Renal pelvis (tissue), 1 donor: ENCODE measurements at regions not wholly inside any gene's neighbourhood (a gene's known extent, or its start where the extent isn't known, plus 50 kb on each side); places are given as distances from the start of the nearest gene placed in this dataset.
A peak's percentile ranks its signal among the peaks of the same experiment; 100 is the strongest.

Experiments used
- DNase-seq: peaks from one replicate; pipeline ENCODE4 v3.0.0-alpha.2; 2013

DNA sequence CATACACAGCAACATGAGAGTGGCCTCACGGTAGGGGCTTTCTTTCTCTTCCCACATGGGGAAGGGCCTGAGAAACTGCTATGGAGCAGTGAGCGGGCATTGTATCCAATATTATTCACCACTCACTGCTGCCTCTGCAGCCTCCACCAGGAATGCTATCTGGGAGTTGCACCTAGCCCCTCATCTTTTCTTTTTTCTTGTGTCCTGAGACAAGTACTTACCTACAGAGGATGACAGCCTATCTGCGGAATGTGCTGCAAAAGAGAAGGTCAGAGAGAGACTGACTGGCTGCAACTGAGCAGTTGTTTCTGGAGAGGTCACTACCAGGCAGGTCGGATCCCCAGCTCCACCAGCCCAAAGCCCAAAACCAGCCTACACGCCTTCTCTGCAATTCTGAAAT, 52.1 kb upstream of the HTATIP2 start:
- DNase-seq = no peak

DNA sequence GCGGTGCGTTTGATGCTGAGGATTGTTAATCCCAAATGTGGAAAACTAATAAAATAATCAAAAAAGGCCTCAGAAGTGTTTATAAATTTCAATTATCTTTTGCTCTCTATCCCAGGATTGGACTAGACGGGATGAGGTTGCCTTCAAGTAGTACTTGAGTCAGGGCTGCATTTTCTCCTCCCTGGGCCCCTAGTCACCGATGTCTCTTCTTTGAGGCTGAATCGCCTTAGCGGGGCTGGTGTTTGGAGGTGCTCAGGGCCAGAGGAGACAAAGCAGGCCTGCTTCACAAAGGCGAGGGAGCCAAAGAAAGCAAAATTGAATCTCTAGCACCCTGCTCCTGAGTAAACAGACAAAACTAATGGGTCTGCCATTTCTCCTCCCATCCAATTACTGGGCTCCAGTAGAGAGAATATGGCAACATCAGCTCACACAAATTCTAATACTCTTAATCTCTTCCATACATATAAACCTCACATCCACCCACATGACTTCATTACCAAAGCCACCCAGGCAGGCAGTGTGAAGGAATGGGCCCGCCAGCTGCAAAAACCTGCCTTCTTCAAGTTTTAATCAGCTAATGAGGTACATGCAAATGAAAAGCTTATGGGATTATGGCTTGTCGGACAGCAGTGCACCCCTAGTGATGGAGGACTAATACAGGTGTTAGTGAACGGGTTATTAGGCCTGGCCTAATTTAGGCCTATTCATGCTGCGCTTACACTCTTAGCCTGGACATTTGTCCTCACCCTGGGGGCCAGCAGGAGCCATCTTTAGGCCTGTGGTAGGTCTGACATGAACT, 52.7 kb upstream of the HTATIP2 start:
- DNase-seq = no peak

DNA sequence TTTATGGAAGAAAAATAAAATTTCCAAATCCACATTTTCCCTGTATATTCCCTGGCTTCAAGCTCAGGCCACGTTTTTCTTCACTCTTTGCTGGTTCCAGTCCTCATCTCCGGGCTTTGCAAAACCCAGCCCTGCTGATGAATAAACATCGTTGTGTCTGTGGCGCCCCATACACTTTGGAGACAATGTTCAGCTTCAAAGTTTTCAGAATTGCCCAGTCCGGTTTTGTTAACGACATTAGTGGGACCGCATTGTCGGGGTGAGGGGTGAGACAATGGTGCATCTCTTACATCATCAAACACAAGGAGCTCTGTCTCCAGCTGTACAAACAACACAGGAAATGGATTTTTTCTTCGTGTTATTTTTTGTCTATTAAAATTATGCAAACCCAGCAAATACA, 53.4 kb upstream of the HTATIP2 start:
- no peak for DNase-seq

DNA sequence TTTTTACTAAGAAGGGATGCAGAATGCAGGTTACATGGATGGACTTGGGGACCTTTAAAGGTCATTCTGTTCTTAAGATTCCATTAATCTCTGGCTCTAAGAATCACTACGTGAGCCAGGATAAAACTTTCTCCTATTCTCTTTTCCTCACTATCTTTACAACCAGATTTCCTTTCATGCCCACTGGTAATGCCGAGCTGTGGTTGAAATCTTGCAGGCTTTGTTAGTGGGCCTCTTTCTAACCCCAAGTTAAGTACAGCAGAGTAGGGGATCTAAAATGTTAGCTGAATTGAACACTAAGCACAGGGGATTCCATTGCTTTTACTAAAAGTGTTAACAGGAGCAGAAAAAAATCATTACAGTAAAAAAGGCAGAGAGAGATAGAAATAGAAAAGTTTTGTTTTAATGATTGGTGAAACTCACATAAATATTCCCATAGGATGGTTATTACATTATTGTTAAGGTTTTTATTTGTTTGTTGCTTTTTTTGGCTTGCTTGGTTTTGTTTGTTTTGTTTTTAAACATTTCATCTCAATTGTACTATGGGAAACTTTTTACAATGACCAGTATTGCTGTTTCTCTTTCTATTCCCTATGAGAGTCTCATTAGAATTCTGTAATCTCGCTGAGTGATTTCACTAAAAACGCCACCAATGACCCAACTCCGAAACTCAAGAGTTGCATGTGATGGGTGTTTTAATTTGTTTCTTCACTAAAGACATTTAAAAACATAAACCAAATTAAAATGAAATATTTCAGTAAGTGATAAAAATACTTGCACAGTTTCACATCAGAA, 54.1 kb upstream of the HTATIP2 start:
- no peak for DNase-seq

DNA sequence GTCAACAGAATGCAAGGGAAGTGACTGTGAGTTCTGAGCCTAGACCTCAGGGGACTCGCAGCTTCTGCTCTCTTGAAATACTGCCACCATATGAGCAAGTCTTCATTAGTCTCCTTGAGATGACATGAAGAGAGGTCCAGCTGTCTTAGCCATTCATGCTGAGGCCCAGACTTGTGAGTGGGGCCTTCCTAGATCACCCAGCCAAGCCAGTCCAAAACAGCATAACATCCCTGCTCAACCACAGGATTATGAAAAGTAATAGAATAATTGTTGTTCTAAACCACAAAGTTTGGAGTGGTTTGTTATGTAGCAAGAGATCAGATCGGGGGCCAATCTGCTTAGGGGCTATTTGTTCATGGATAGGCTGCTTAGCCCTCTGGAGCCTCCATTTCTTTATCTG, 54.9 kb upstream of the HTATIP2 start:
- DNase-seq = no peak

DNA sequence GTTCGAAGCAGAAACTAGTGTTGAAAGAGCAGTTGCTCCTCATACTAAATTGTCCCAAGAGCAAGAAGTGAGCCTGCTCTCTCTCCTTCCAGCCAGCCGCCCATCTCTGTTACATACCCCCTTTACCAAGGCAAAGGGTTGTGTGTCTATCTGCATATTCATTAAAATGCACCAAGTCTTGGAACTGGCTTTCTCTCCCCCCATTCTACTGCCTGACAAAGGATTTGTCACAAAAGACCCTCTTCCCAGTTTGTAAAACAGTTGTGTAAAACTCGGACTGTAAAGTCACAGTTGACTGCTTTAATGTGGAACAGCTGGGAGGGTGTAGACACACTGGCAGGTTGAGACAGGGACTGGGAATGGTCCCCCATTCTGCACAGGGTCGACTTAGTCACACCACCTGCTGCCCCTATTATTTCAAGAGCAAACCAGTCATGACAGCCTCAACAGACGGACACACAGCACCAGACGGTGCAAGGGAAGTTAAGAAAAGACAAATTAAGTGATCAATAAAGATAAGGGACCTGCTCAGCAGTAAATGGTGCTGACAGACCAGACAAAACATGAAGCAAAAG, 60.0 kb upstream of the HTATIP2 start:
- DNase-seq = no peak

DNA sequence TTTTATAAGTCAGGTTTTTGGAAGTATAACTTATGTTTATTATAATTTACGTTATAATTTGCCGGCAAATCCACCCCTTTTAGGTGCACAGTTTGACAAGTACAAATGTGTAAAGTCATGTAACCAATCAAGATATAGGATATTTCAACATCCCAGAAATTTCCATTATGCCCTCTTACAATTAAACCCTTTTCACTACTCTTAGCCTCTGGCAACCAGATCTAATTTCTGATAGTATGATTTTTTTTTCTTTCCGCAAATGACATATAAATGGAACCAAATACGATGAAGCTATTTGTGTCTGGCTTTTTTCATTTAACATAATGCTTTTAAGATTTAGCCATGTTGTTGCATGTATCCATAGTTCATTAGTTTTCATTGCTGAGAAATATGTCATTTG, 69.5 kb upstream of the HTATIP2 start:
- DNase-seq = no peak

DNA sequence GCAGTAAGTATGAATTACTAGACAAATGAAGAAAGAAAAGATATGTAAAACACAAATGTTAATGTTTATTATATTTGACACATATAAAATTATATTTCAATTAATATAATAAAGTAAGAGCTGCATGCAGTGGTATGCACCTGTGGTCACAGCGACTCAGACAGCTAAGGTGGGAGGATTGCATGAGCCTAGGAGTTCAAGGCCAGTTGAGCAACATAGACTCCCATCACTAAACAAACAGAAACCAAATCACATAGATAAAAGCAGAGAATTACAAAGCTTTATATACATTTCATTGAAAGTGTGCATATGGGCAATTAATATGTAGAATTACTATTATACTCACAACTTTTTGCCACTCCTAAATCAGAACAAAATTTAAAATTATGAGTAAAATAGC, 70.0 kb upstream of the HTATIP2 start:
- DNase-seq = no peak

DNA sequence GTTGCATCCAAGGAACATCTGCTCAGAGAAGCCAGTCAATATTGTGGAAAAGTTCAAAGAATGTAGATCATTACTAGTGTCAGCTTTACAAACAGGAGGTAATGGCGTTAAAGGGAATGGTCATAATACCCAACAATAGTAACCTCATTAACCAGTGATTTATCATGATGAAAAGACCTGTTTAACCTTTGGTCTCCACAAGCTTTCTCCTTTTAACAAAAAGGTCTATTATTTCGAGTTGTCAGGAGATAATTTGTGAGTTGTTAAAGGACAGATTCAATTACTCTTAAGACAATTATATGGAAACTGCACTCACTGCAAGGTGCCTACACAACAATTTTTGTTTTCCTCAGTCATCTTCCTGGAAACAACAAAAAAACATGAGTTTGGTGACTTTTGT, 73.8 kb upstream of the HTATIP2 start:
- DNase-seq = no peak

DNA sequence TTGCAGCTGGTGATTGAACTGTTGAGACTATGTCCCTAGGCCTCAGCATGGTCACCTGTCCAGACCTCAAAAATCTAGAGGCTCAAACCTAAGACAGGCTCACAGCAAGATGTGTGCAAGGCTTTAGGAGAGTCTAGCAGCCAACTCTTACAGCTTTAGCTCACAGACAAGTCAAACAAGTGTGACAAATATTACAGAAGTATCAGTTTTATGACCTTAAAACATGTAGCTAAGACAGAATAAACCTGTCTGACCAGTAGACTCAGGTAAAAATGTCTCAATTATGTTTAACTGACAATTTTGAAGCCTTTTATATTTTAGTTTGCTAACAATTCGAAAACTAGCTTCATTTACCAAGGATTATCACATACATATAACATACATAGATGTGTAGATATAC, 80.0 kb upstream of the HTATIP2 start:
- DNase-seq = no peak

DNA sequence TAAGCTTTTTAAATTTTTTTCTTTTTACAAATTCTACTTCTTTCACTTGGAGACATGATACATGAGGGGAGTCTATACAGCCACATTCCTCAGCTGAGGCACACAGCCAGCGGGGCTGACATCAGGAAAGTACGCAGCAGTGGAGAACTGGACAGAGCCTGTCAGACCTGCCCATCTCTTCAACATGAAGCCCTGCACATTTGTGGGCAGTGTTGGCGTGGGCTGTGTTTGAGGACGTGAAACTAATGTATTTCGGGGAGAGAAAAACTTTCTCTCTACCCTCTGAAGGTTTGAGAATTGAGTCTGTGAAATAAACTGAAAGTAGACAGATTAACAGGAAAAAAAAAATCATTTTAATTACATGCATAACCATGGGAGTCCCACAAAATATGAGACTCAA, 84.8 kb upstream of the HTATIP2 start:
- DNase-seq = no peak

DNA sequence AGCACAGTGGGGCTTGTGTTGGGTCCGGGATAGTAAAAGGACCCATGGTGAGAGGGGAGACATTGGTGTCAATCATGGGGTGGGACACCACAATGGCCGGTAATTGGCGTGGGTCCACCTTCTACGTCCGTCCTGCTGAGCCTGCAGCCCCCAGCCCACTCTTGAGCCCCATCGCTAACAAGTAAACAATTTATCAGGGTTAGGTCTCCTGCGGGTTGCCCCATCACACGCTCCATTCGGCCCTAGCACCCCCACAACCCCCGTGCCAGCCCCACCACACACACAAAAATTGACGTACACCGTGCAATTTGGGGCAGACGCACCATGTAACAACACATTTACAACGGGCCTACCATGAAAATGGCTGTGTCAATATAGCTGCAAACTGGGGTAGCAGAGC, 86.5 kb upstream of the HTATIP2 start:
- DNase-seq = no peak

DNA sequence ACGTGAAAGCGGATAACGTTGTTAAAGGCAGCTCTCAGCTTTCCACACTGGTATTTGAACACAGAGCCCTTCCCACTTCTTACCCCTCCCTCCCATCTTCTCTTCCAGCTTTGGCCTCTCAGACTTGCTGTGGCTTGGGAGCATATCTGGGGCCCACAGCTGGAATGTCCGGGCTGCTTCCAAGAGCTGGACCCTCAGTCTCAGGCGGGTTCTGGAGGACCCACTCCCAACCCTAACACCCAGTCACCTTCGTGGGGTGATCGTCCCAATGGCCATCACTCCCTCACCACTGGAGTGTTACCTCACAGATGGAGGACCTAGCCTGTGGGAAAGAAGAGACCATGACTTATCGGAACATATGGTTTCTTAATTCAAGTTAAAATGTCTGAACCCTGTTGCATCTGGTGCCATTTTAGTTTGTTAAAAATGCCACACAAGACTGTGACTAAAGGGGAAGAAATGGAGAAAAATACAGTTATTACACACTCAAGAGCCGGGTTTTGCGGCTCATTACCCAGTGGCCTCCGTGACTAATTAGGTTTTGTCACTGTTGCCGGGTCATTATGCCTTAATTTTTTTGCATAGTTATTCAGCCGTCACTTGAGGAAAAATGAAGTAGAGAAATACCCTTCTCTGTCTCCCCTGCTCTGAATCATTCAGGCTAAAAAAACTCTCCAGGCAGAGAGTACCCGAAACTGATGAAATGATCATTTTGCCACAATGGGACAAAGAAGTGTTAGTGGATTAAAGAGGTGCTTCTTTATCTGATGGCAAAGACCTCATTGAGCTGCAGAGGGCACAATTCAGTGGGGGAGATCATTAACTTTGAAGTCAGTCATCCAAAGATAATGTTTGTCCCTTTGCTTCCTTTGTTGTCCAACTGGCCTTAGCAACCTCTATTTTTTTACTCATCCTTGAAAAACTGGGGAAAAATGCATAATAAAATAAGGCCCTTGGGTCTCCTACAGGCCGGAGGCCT, 87.2 kb upstream of the HTATIP2 start:
- DNase-seq = peak; percentile 28

DNA sequence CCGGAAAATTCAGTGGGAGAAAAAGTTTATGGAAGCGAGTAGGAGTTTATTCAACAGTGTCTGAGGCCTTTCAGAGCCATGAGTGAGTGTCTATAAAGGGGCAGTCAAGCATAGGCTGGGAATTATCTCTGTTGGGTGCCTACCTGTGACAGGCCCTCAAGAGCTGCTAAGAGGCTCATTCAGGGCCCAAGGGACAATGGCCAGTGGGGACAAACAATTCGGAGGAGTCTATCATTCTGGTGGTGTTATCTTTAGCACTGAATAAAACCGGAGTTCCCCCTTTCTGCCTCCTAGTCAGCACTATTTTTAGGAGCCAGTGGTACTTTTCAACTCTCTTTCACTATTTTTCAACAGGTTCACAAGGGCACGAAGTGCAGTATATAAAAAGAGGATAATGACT, 89.5 kb upstream of the HTATIP2 start:
- no peak for DNase-seq

DNA sequence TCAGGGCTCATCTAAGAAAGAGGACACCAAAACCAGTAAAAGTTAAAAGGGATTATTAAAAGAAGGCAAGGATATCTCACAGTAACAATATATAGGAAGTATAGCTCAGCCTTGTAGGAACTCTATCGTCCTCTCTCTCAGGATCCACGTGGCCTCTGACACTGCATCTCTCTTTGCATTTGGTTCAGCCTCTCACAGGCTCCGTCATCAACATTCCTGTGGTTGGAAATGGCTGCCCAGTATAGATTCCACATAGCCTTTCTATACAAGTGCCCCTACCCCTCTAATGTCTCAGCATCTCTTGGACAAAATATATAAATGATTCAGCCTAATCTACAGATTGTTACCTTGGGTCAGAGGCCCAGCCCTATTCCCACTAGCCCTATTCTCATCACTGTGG, 101.3 kb upstream of the DBX1 start:
- no peak for DNase-seq

DNA sequence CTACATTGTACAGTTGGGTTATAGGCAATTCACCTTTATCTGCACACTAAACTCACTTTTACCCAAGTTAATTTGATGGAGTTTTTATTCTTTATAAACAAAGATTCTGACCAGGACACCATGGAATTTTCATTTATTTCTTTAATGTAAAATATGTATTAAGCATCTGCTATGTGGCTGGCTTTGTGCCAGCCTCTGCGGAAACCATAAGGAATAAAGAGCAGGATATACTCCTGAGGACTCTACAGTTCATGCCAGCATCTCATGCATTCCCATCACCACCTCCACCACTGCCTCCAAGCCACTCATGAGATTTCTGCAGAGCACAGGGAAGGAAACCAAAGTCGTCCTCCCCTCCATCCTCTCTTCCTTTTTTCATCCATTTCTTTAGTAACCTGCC, 100.0 kb upstream of the DBX1 start:
- DNase-seq = no peak

DNA sequence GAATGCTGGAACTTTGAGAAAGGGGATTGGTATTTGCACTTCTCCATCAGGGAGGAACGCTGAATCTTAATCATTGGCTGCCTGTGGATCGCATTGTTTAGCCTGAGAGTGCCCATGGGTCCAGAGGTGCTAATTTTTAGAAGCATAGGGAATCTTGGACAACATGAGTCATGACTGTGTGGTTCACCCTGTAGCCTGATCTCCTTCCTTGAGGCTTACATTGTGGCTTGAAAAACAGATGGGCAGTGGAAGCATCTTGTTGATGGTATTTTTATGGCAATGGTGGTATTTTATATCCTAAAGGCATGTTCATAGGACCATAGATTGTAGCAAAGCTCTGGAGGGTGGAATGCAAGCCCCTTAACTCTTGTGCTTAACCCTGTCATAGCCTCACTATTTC, 99.2 kb upstream of the DBX1 start:
- no peak for DNase-seq

DNA sequence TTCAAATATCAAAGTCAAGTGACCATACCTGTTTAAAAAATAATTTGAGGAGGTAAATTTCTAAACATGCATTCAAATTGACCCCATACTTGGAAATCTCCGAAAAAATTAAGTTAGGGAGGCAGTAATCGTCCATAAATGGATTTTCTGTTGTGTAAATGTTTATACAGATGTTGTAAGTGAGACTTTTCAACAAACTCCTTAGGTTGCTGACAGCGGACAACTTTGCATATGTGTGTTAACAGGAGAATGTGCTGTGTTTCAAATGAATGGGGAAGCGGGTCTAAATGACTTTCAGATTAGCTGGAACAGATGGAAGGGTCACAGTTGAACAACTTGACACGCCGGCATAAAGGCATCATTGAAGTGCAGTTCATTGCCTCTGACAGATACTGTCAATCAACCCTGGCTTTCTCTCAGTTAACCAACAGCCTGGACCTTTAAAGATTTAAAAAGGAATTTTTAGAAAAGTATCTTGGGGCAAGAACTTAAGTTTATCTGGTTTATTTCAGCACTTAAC, 98.2 kb upstream of the DBX1 start:
- no peak for DNase-seq

DNA sequence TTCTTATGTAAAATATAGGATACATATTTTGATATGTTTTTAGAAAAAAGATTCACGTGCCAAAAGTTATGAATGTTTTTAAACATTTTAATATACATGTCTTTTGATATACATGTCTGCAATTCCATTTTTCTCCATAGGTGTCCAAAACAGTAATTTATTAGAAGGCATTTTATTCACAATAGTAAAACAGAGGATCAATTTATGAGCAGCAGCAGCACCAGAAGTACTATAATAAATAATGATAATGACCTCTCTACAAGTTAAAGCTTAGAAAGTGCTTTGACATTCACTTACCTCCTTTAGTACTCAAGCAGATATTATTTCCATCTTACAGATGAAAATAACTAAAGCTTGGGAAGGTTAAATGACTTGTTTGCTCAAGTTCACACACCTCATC, 96.7 kb upstream of the DBX1 start:
- no peak for DNase-seq

DNA sequence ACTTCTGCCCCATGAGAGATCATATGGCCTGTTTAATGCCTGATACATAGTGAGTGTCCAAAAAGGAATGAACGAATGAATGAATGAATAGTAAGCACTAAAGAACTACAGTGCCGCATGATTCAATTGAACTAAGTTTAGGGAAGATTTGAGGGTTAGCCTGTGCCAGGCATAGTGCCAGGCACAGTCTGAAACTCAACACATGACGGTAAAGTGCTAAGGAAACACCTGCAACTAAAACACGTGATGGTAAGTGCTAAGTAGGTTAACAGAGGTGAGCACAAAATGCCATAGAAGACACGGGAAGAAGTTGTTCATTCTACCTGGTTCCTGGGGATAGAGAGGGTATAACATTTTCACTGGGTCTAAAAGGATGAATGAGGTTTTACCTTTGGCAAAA, 93.5 kb upstream of the DBX1 start:
- no peak for DNase-seq

DNA sequence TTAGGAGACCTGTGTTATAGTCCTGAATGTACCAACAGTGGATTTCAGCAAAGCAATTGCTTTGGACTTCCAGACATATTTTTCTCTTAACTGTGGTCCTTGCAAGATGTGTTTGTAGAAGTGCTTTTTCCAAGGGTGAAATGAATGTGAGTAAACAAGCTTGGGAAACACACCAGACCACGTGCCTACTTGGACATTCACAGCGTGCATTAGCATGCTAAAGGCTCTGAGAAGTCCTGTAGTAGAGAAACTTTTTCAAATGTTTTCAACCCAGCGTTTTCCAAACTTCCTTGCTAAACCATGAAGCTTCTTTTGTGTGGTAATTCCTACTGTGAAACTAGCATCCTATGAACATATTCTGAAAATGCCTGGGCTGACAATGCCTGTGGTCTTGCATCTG, 91.2 kb upstream of the DBX1 start:
- DNase-seq = no peak
